ENCODE measurements at regions not wholly inside any gene's neighbourhood (a gene's known extent, or its start where the extent isn't known, plus 50 kb on each side); places are given as distances from the start of the nearest gene placed in this dataset.

GRCh38 chr13:103859952-103860351 is 793.7 kb upstream of the SLC10A2 start:
- H3K4me2 ChIP-seq: no peak overlapping the region
- 0 out of 2 replicates have a peak overlapping the region, but pooled peaks have one; percentile 67 for H2AFZ ChIP-seq
- no peak overlapping the region for H3K4me3 ChIP-seq
- no peak overlapping the region for H3K27ac ChIP-seq (ENCODE audit: low read depth)
- Mint-ChIP-seq H3K9me3 (no peaks in the 10 kb centered on the region), H3K4me1 (no peaks in the 10 kb centered on the region), H3K36me3 (ENCODE audit: low read depth) (no peaks in the 10 kb centered on the region), H3K27ac (no peak overlapping the region), H3K27me3 (ENCODE audit: insufficient read depth, low read depth, poor library complexity) (no peaks in the 10 kb centered on the region), H3K4me3 (no peak overlapping the region)
- no peaks in the 10 kb centered on the region for H3K79me2 ChIP-seq (replicated peaks; ENCODE audit: insufficient read depth)
- H4K20me1 ChIP-seq (replicated peaks; ENCODE audit: insufficient read depth): no peaks in the 10 kb centered on the region
- no peaks in the 10 kb centered on the region for H3K36me3 ChIP-seq (ENCODE audit: insufficient read depth)
- no peaks in the 10 kb centered on the region for H3K4me1 ChIP-seq (ENCODE audit: insufficient read depth)
- H3K27me3 ChIP-seq (ENCODE audit: insufficient read depth): no peaks in the 10 kb centered on the region
- TF ChIP-seq JUNB (IDR thresholded peaks at IDR 0.05; ENCODE audit: unreplicated experiment) (no peak), POLR2AphosphoS5 (IDR thresholded peaks at IDR 0.05; ENCODE audit: low read depth) (no peak), STAT1 (IDR thresholded peaks at IDR 0.05; ENCODE audit: unreplicated experiment) (no peak), EZH2 (IDR thresholded peaks at IDR 0.05; ENCODE audit: low read depth, unreplicated experiment) (no peak), NANOG (IDR thresholded peaks at IDR 0.05; ENCODE audit: borderline replicate concordance) (no peak), CREB1 (CRISPR knock-in tag; IDR thresholded peaks at IDR 0.05; ENCODE audit: low read depth) (no peak), ZNF114 (CRISPR knock-in tag; IDR thresholded peaks at IDR 0.05) (no peak), EZH2phosphoT487 (IDR thresholded peaks at IDR 0.05; ENCODE audit: unreplicated experiment) (no peak), ZNF331 (CRISPR knock-in tag; IDR thresholded peaks at IDR 0.05; ENCODE audit: low read depth) (no peak), CTCF (conservative IDR thresholded peaks at IDR 0.05; ENCODE audit: low read depth in 2 of 2) (no peak), ZNF462 (CRISPR knock-in tag; IDR thresholded peaks at IDR 0.05) (no peak), REST (IDR thresholded peaks at IDR 0.05; ENCODE audit: unreplicated experiment) (no peak), ETS1 (IDR thresholded peaks at IDR 0.05) (no peak)
- ATAC-seq: no peak
- DNase-seq (ENCODE audit: low spot score): no peak
- H3F3A ChIP-seq (replicated peaks; ENCODE audit: low read depth): no peaks in the 10 kb centered on the region
- H3K9me2 ChIP-seq (ENCODE audit: insufficient read depth): no peaks in the 10 kb centered on the region

Data from GM23338 (cell line).